HCT116 (cell line): ENCODE measurements at regions not wholly inside any gene's neighbourhood (a gene's known extent, or its start where the extent isn't known, plus 50 kb on each side); places are given as distances from the start of the nearest gene placed in this dataset.

Experiments
- CBX3 ChIP-seq: IDR thresholded peaks from 2 replicates; pipeline ENCODE4 v1.6.1; 2012; ENCODE audit warnings: low read depth
- CEBPB ChIP-seq: IDR thresholded peaks from 2 replicates; pipeline ENCODE4 v1.6.1; 2012; ENCODE audit warnings: low read depth
- CTCF ChIP-seq, 3 experiments: fragments of 200-600 bp in 1 of 3; sonication (generic) in 1 of 3; IDR thresholded peaks in 2 of 3; conservative IDR thresholded peaks in 1 of 3; 2 replicates each; pipeline ENCODE4 v1.5.1; 2012 to 2017; ENCODE audit warnings: low read depth in 2 of 3, low read length in 2 of 3, antibody characterized with exemption in 1 of 3, borderline replicate concordance in 1 of 3, control low read depth in 1 of 3, mild to moderate bottlenecking in 1 of 3, mixed read lengths in 1 of 3, mixed run types in 1 of 3, moderate library complexity in 1 of 3; ENCODE audit not compliant: insufficient read depth in 1 of 3
- ELF1 ChIP-seq: IDR thresholded peaks from 2 replicates; pipeline ENCODE4 v1.6.1; 2012; ENCODE audit warnings: low read depth, borderline replicate concordance
- EZH2phosphoT487 ChIP-seq: fragments of 200-600 bp; IDR thresholded peaks from 2 replicates; pipeline ENCODE4 v1.6.1; 2018; ENCODE audit warnings: antibody characterized with exemption, borderline replicate concordance
- JUND ChIP-seq: IDR thresholded peaks from 2 replicates; pipeline ENCODE4 v1.6.1; 2012
- POLR2A ChIP-seq: IDR thresholded peaks from 2 replicates; pipeline ENCODE4 v1.7.0; 2011; ENCODE audit warnings: borderline replicate concordance; ENCODE audit not compliant: insufficient read depth, insufficient read length; ENCODE audit errors: extremely low read depth
- POLR2AphosphoS5 ChIP-seq: IDR thresholded peaks from 2 replicates; pipeline ENCODE4 v1.6.1; 2011; ENCODE audit warnings: mild to moderate bottlenecking, low read depth, low read length, moderate library complexity
- RAD21 ChIP-seq: IDR thresholded peaks from 2 replicates; pipeline ENCODE4 v1.6.1; 2012; ENCODE audit warnings: low read depth, mild to moderate bottlenecking
- SP1 ChIP-seq: IDR thresholded peaks from 2 replicates; pipeline ENCODE4 v1.6.1; 2012; ENCODE audit warnings: low read depth
- YY1 ChIP-seq: IDR thresholded peaks from 2 replicates; pipeline ENCODE4 v1.6.1; 2011; ENCODE audit warnings: low read length, low read depth, moderate library complexity, mild to moderate bottlenecking; ENCODE audit not compliant: insufficient replicate concordance; ENCODE audit errors: extremely low read depth
- ZBTB33 ChIP-seq: IDR thresholded peaks from 2 replicates; pipeline ENCODE4 v1.6.1; 2011; ENCODE audit warnings: mild to moderate bottlenecking, low read length, moderate library complexity; ENCODE audit not compliant: insufficient replicate concordance; ENCODE audit errors: extremely low read depth
- ZNF274 ChIP-seq: fragments of 200-500 bp; sonication (Bioruptor generic); IDR thresholded peaks from 2 replicates; pipeline ENCODE4 v1.6.1; 2014; ENCODE audit warnings: mild to moderate bottlenecking, low read depth, low read length, inconsistent platforms

GRCh38 chr7:126211875-126212274, 1040.9 kb downstream of the GRM8 start:
- TF ChIP-seq CTCF (IDR thresholded peaks at IDR 0.05 in 2 of 3, conservative IDR thresholded peaks at IDR 0.05 in 1 of 3; ENCODE audit: borderline replicate concordance in 1 of 3, insufficient read depth in 1 of 3, low read depth in 2 of 3, low read length in 2 of 3) (no peak), RAD21 (no peak), SP1 (no peak), ZNF274 (no peak), POLR2AphosphoS5 (no peak), POLR2A (no peak), EZH2phosphoT487 (no peak), ELF1 (no peak), CBX3 (no peak), ZBTB33 (no peak), JUND (no peak), CEBPB (no peak), YY1 (no peak)
